HCT116 (cell line): ENCODE measurements at regions not wholly inside any gene's neighbourhood (a gene's known extent, or its start where the extent isn't known, plus 50 kb on each side); places are given as distances from the start of the nearest gene placed in this dataset.

Experiments used
- ATAC-seq: fragments of 200-7000 bp; cut with Tn5 transposase; 2 replicates; pipeline ENCODE4 v1.9.1; 2020; ENCODE audit warnings: mild to moderate bottlenecking, moderate library complexity
- BruUV-seq: library from RNA; stranded (reverse); fragments of 400-500 nt; replicated peaks from 2 replicates; lab custom pipeline; 2021; lab: Mats Ljungman, UMichigan
- CTCF ChIA-PET: fragments of 300-600 bp; sonication (Branson Sonifier 250); formaldehyde crosslinking; loops from one replicate; lab custom pipeline; 2021; ENCODE audit warnings: antibody characterized with exemption; lab: Charles Lee
- POLR2A ChIA-PET: fragments of 300-600, 350-600 bp; sonication (Branson Sonifier 250); formaldehyde crosslinking; loops from one replicate; lab custom pipeline; 2021; ENCODE audit warnings: antibody characterized with exemption; lab: Charles Lee
- RAD21 ChIA-PET, 2 experiments: fragments of 300-600 bp; sonication (Branson Sonifier 250); formaldehyde crosslinking; loops; one replicate each; lab custom pipeline; 2023; ENCODE audit warnings: low total read pairs in 2 of 2; ENCODE audit not compliant: uncharacterized antibody in 2 of 2, unreplicated experiment in 2 of 2, low non-redundant PET in 1 of 2; lab: Charles Lee
- DNase-seq: peaks from one replicate; pipeline ENCODE4 v3.0.0-alpha.2; 2010; ENCODE audit warnings: low read depth, low spot score
- H2AFZ ChIP-seq: fragments of 200-600 bp; shearing (Covaris generic), sonication (generic); 2 replicates; pipeline ENCODE4 v1.6.1; 2017; ENCODE audit warnings: low read depth, mixed run types, mixed read lengths, antibody characterized with exemption, low read length; ENCODE audit not compliant: poor library complexity, severe bottlenecking
- H3K27ac ChIP-seq: 2 replicates; pipeline ENCODE4 v1.5.1; 2012; ENCODE audit warnings: low read depth, low read length
- H3K27me3 ChIP-seq: fragments of 200-600 bp; sonication (generic); 2 replicates; pipeline ENCODE4 v1.6.1; 2016; ENCODE audit warnings: mixed run types, low read length, mixed read lengths; ENCODE audit not compliant: insufficient read depth
- H3K36me3 ChIP-seq, 2 experiments: fragments of 200-500 bp in 1 of 2; fragments of 200-600 bp in 1 of 2; sonication (Bioruptor generic) in 1 of 2; sonication (generic) in 1 of 2; 2 replicates each; pipeline versions ENCODE4 v1.5.1 to v1.6.1; 2014 to 2016; ENCODE audit warnings: low read length in 2 of 2, inconsistent platforms in 1 of 2, mixed read lengths in 1 of 2, mixed run types in 1 of 2; ENCODE audit not compliant: insufficient read depth in 2 of 2, control insufficient read depth in 1 of 2
- H3K4me1 ChIP-seq, 2 experiments: fragments of 200-600 bp in 1 of 2; sonication (generic) in 1 of 2; 2 replicates each; pipeline versions ENCODE4 v1.5.1 to v1.6.1; 2012 to 2017; ENCODE audit warnings: low read length in 2 of 2, inconsistent platforms in 1 of 2, mild to moderate bottlenecking in 1 of 2, mixed read lengths in 1 of 2, mixed run types in 1 of 2, moderate library complexity in 1 of 2; ENCODE audit not compliant: insufficient read depth in 2 of 2, control insufficient read depth in 1 of 2
- H3K4me2 ChIP-seq: fragments of 200-600 bp; sonication (generic); 2 replicates; pipeline ENCODE4 v1.6.1; 2017; ENCODE audit warnings: mixed run types, low read length, mixed read lengths
- H3K4me3 ChIP-seq, 2 experiments: fragments of 200-600 bp in 1 of 2; sonication (generic) in 1 of 2; replicated peaks in 1 of 2; 2 replicates each; pipeline ENCODE4 v1.5.1; 2011 to 2016; ENCODE audit warnings: low read length in 2 of 2, control low read depth in 1 of 2, low read depth in 1 of 2, mild to moderate bottlenecking in 1 of 2, mixed read lengths in 1 of 2, mixed run types in 1 of 2
- H3K79me2 ChIP-seq: fragments of 200-600 bp; sonication (generic); 2 replicates; pipeline ENCODE4 v1.6.1; 2017; ENCODE audit warnings: mild to moderate bottlenecking, mixed run types, low read length, moderate library complexity, mixed read lengths; ENCODE audit not compliant: insufficient read depth
- H3K9ac ChIP-seq: fragments of 200-600 bp; sonication (generic); 2 replicates; pipeline ENCODE4 v1.6.1; 2016; ENCODE audit warnings: low read length, mixed read lengths
- H3K9me2 ChIP-seq: fragments of 200-600 bp; sonication (generic), shearing (Covaris generic); 2 replicates; pipeline ENCODE4 v1.6.1; 2017; ENCODE audit warnings: mixed run types, mild to moderate bottlenecking, moderate library complexity; ENCODE audit not compliant: insufficient read depth
- H3K9me3 ChIP-seq, 2 experiments: fragments of 200-500 bp in 1 of 2; fragments of 200-600 bp in 1 of 2; sonication (Bioruptor generic) in 1 of 2; sonication (generic) in 1 of 2; 2 replicates each; pipeline ENCODE4 v1.6.1; 2014 to 2017; ENCODE audit warnings: low read length in 2 of 2, mixed read lengths in 2 of 2, inconsistent platforms in 1 of 2, low read depth in 1 of 2, mild to moderate bottlenecking in 1 of 2, mixed run types in 1 of 2, moderate library complexity in 1 of 2; ENCODE audit not compliant: control insufficient read depth in 1 of 2, insufficient read depth in 1 of 2
- H4K20me1 ChIP-seq: fragments of 200-600 bp; sonication (generic), shearing (Covaris generic); 2 replicates; pipeline ENCODE4 v1.6.1; 2017; ENCODE audit warnings: mixed run types, mild to moderate bottlenecking, moderate library complexity; ENCODE audit not compliant: insufficient read depth
- ATF3 ChIP-seq: IDR thresholded peaks from 2 replicates; pipeline ENCODE4 v1.6.1; 2012
- CBX3 ChIP-seq: IDR thresholded peaks from 2 replicates; pipeline ENCODE4 v1.6.1; 2012; ENCODE audit warnings: low read depth
- CTCF ChIP-seq, 3 experiments: fragments of 200-600 bp in 1 of 3; sonication (generic) in 1 of 3; IDR thresholded peaks in 2 of 3; conservative IDR thresholded peaks in 1 of 3; 2 replicates each; pipeline ENCODE4 v1.5.1; 2012 to 2017; ENCODE audit warnings: low read depth in 2 of 3, low read length in 2 of 3, antibody characterized with exemption in 1 of 3, borderline replicate concordance in 1 of 3, control low read depth in 1 of 3, mild to moderate bottlenecking in 1 of 3, mixed read lengths in 1 of 3, mixed run types in 1 of 3, moderate library complexity in 1 of 3; ENCODE audit not compliant: insufficient read depth in 1 of 3
- EGR1 ChIP-seq: IDR thresholded peaks from 2 replicates; pipeline ENCODE4 v1.6.1; 2012; ENCODE audit warnings: low read depth
- ELF1 ChIP-seq: IDR thresholded peaks from 2 replicates; pipeline ENCODE4 v1.6.1; 2012; ENCODE audit warnings: low read depth, borderline replicate concordance
- EZH2phosphoT487 ChIP-seq: fragments of 200-600 bp; IDR thresholded peaks from 2 replicates; pipeline ENCODE4 v1.6.1; 2018; ENCODE audit warnings: antibody characterized with exemption, borderline replicate concordance
- JUND ChIP-seq: IDR thresholded peaks from 2 replicates; pipeline ENCODE4 v1.6.1; 2012
- POLR2A ChIP-seq: IDR thresholded peaks from 2 replicates; pipeline ENCODE4 v1.7.0; 2011; ENCODE audit warnings: borderline replicate concordance; ENCODE audit not compliant: insufficient read depth, insufficient read length; ENCODE audit errors: extremely low read depth
- POLR2AphosphoS5 ChIP-seq: IDR thresholded peaks from 2 replicates; pipeline ENCODE4 v1.6.1; 2011; ENCODE audit warnings: mild to moderate bottlenecking, low read depth, low read length, moderate library complexity
- RAD21 ChIP-seq: IDR thresholded peaks from 2 replicates; pipeline ENCODE4 v1.6.1; 2012; ENCODE audit warnings: low read depth, mild to moderate bottlenecking
- SIN3A ChIP-seq: IDR thresholded peaks from 2 replicates; pipeline ENCODE4 v1.6.1; 2012; ENCODE audit warnings: low read depth
- ZFX ChIP-seq: fragments of 450-650 bp; IDR thresholded peaks from 2 replicates; pipeline ENCODE4 v1.6.1; 2017
- ZNF274 ChIP-seq: fragments of 200-500 bp; sonication (Bioruptor generic); IDR thresholded peaks from 2 replicates; pipeline ENCODE4 v1.6.1; 2014; ENCODE audit warnings: mild to moderate bottlenecking, low read depth, low read length, inconsistent platforms
- intact Hi-C: fragments of 100-400 bp; cut with micrococcal nuclease; formaldehyde crosslinking; loops from 2 replicates; pipeline ENCODE4 v1.10.0; 2022
- TF ChIP-seq, protein P1 (sequence below): IDR thresholded peaks from 2 replicates; pipeline ENCODE4 v1.6.1; 2011; ENCODE audit warnings: mild to moderate bottlenecking, low read length, moderate library complexity; ENCODE audit not compliant: insufficient replicate concordance; ENCODE audit errors: extremely low read depth

DNA sequence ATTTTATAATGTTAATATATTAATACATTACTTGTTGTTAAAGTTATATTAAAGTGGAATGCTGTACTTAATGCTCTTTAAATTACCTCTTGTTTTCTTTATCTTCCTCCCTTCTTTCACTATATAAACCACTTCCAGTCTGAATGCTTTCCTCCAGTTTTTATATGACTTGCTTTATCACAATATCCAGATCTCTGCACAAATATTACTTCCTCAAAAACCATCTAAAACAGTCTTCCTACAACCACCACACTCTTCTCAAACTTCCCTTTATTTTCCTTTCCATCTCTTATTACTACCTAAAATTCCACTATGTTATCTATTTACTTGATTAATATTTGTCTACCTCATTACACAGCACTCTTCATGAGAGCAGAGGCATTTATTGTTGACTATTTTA lies 956.6 kb downstream of the LRFN5 start:
- no peaks in the 10 kb centered on the region for H4K20me1 ChIP-seq
- H3K79me2 ChIP-seq, result no peaks in the 10 kb centered on the region
- TF ChIP-seq POLR2A (no peak), ATF3 (no peak), RAD21 (no peak), ZFX (no peak), CTCF (IDR thresholded peaks at IDR 0.05 in 2 of 3, conservative IDR thresholded peaks at IDR 0.05 in 1 of 3; ENCODE audit: borderline replicate concordance in 1 of 3, insufficient read depth in 1 of 3, low read depth in 2 of 3, low read length in 2 of 3) (no peak), SIN3A (no peak), CBX3 (no peak), ELF1 (no peak), ZNF274 (no peak)
- TF ChIP-seq, all 23 proteins: peak for 0
- no peaks in the 10 kb centered on the region for H3K36me3 ChIP-seq
- no peak overlapping the region for H3K27ac ChIP-seq
- no peak overlapping the region for H3K4me3 ChIP-seq
- no peak for DNase-seq
- POLR2A ChIA-PET, result no interaction called here
- no peak overlapping the region for H3K9ac ChIP-seq
- no peak overlapping the region for H3K4me2 ChIP-seq
- CTCF ChIA-PET, result no interaction called here
- H2AFZ ChIP-seq, result no peak overlapping the region
- no peaks in the 10 kb centered on the region for H3K27me3 ChIP-seq
- no peaks in the 10 kb centered on the region for H3K9me2 ChIP-seq
- H3K9me3 ChIP-seq, result no peaks in the 10 kb centered on the region
- no peaks in the 10 kb centered on the region for H3K4me1 ChIP-seq
- no peak for ATAC-seq
- BruUV-seq, result no TSS peak
- RAD21 ChIA-PET, result no interaction called here
- intact Hi-C loops, result no loop called here

GRCh38 chr14:42556551-42556950 lies 949.9 kb downstream of the LRFN5 start:
- Histone ChIP-seq H3K27ac (no peak overlapping the region), H4K20me1 (no peaks in the 10 kb centered on the region), H2AFZ (no peak overlapping the region), H3K36me3 (no peaks in the 10 kb centered on the region), H3K4me3 (no peak overlapping the region), H3K9me3 (no peaks in the 10 kb centered on the region; a peak in 2 of 4 replicates), H3K9me2 (no peaks in the 10 kb centered on the region), H3K27me3 (no peaks in the 10 kb centered on the region), H3K4me2 (no peak overlapping the region), H3K4me1 (no peaks in the 10 kb centered on the region), H3K9ac (no peak overlapping the region), H3K79me2 (no peaks in the 10 kb centered on the region)
- RAD21 ChIA-PET, result no interaction called here
- CTCF ChIA-PET, result no interaction called here
- TF ChIP-seq SIN3A (no peak), RAD21 (no peak), CTCF (IDR thresholded peaks at IDR 0.05 in 2 of 3, conservative IDR thresholded peaks at IDR 0.05 in 1 of 3; ENCODE audit: borderline replicate concordance in 1 of 3, insufficient read depth in 1 of 3, low read depth in 2 of 3, low read length in 2 of 3) (no peak), EZH2phosphoT487 (no peak), EGR1 (no peak), JUND (no peak), POLR2AphosphoS5 (no peak)
- TF ChIP-seq, protein P1, sequence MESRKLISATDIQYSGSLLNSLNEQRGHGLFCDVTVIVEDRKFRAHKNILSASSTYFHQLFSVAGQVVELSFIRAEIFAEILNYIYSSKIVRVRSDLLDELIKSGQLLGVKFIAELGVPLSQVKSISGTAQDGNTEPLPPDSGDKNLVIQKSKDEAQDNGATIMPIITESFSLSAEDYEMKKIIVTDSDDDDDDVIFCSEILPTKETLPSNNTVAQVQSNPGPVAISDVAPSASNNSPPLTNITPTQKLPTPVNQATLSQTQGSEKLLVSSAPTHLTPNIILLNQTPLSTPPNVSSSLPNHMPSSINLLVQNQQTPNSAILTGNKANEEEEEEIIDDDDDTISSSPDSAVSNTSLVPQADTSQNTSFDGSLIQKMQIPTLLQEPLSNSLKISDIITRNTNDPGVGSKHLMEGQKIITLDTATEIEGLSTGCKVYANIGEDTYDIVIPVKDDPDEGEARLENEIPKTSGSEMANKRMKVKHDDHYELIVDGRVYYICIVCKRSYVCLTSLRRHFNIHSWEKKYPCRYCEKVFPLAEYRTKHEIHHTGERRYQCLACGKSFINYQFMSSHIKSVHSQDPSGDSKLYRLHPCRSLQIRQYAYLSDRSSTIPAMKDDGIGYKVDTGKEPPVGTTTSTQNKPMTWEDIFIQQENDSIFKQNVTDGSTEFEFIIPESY, result no peak
- ATAC-seq (no peak), DNase-seq (no peak)
- no TSS peak for BruUV-seq
- intact Hi-C loops, result no loop called here
- POLR2A ChIA-PET, result no interaction called here
